ENCODE measurements at regions not wholly inside any gene's neighbourhood (a gene's known extent, or its start where the extent isn't known, plus 50 kb on each side); places are given as distances from the start of the nearest gene placed in this dataset.

GRCh38 chr7:27362026-27362425 is 119.4 kb downstream of the EVX1 start:
- TF ChIP-seq ZNF274 (IDR thresholded peaks at IDR 0.05; ENCODE audit: low read depth, low read length) (no peak), SUZ12 (IDR thresholded peaks at IDR 0.05; ENCODE audit: extremely low read depth, insufficient read depth, insufficient read length) (no peak), YY1 (IDR thresholded peaks at IDR 0.05; ENCODE audit: insufficient read depth, insufficient read length) (no peak)
